Type B pancreatic cell (in vitro differentiated cells): ENCODE measurements at regions not wholly inside any gene's neighbourhood (a gene's known extent, or its start where the extent isn't known, plus 50 kb on each side); places are given as distances from the start of the nearest gene placed in this dataset.

Experiments
- DNase-seq: peaks from one replicate; pipeline ENCODE4 v3.0.0; 2021; ENCODE audit warnings: mixed read lengths; ENCODE audit not compliant: unreplicated experiment; ENCODE audit errors: extremely low spot score
- H3K27ac Mint-ChIP-seq: 2 replicates; pipeline ENCODE4 v1.8.0; 2021; ENCODE audit warnings: mild to moderate bottlenecking, mixed read lengths
- H3K27me3 Mint-ChIP-seq: 2 replicates; pipeline ENCODE4 v1.8.0; 2021; ENCODE audit warnings: mixed read lengths
- H3K36me3 Mint-ChIP-seq: 2 replicates; pipeline ENCODE4 v1.8.0; 2021; ENCODE audit warnings: mixed read lengths
- H3K4me1 Mint-ChIP-seq: one replicate; pipeline ENCODE4 v1.8.0; 2021; ENCODE audit warnings: mixed read lengths; ENCODE audit not compliant: unreplicated experiment
- H3K4me3 Mint-ChIP-seq: 2 replicates; pipeline ENCODE4 v1.8.0; 2021; ENCODE audit warnings: mild to moderate bottlenecking, mixed read lengths
- H3K9me3 Mint-ChIP-seq: 2 replicates; pipeline ENCODE4 v1.8.0; 2021; ENCODE audit warnings: mixed read lengths
- CTCF ChIP-seq: fragments of 200-600 bp; sonication (generic); conservative IDR thresholded peaks from 2 replicates; pipeline ENCODE4 v1.5.0; 2021; ENCODE audit warnings: antibody characterized with exemption, mild to moderate bottlenecking

GRCh38 chr5:4548341-4548740, 591.8 kb upstream of the ADAMTS16 start:
- no peak overlapping the region for H3K4me3 Mint-ChIP-seq
- peaks cover 29% of the 10 kb centered on the region for H3K27me3 Mint-ChIP-seq
- peaks cover 12% of the 10 kb centered on the region for H3K4me1 Mint-ChIP-seq
- no peaks in the 10 kb centered on the region for H3K36me3 Mint-ChIP-seq
- H3K27ac Mint-ChIP-seq: no peak overlapping the region
- TF ChIP-seq CTCF: no peak
- no peak for DNase-seq
- H3K9me3 Mint-ChIP-seq: no peaks in the 10 kb centered on the region

GRCh38 chr5:4549351-4549750, 590.8 kb upstream of the ADAMTS16 start:
- H3K27ac Mint-ChIP-seq: no peak overlapping the region
- H3K27me3 Mint-ChIP-seq: peaks cover 20% of the 10 kb centered on the region
- H3K9me3 Mint-ChIP-seq: no peaks in the 10 kb centered on the region
- H3K4me3 Mint-ChIP-seq: no peak overlapping the region
- peaks cover 15% of the 10 kb centered on the region for H3K4me1 Mint-ChIP-seq
- no peak for TF ChIP-seq CTCF
- DNase-seq: no peak
- H3K36me3 Mint-ChIP-seq: no peaks in the 10 kb centered on the region

- H3K27me3 Mint-ChIP-seq: peaks cover 8% of the 10 kb centered on the region
- no peak overlapping the region for H3K27ac Mint-ChIP-seq
- TF ChIP-seq CTCF: no peak
- H3K4me3 Mint-ChIP-seq: no peak overlapping the region
- DNase-seq: no peak
- peaks cover 8% of the 10 kb centered on the region for H3K4me1 Mint-ChIP-seq
- H3K9me3 Mint-ChIP-seq: no peaks in the 10 kb centered on the region
- no peaks in the 10 kb centered on the region for H3K36me3 Mint-ChIP-seq
These were observed 589.1 kb upstream of the ADAMTS16 start for GRCh38 chr5:4551034-4551433.

GRCh38 chr5:4553130-4553529, 587.0 kb upstream of the ADAMTS16 start:
- no peak for TF ChIP-seq CTCF
- Mint-ChIP-seq H3K27ac (no peak overlapping the region), H3K27me3 (peaks cover 15% of the 10 kb centered on the region), H3K36me3 (no peaks in the 10 kb centered on the region), H3K4me3 (no peak overlapping the region), H3K9me3 (no peaks in the 10 kb centered on the region), H3K4me1 (peaks cover 8% of the 10 kb centered on the region)
- DNase-seq: no peak

GRCh38 chr5:4553978-4554377, 586.2 kb upstream of the ADAMTS16 start:
- no peaks in the 10 kb centered on the region for H3K9me3 Mint-ChIP-seq
- no peaks in the 10 kb centered on the region for H3K36me3 Mint-ChIP-seq

More at GRCh38 chr5:4553978-4554377, 586.2 kb upstream of the ADAMTS16 start:
- no peak for DNase-seq
- Mint-ChIP-seq H3K27me3 (peaks cover 14% of the 10 kb centered on the region), H3K4me3 (no peak overlapping the region), H3K27ac (no peak overlapping the region), H3K4me1 (peaks cover 8% of the 10 kb centered on the region)
- TF ChIP-seq CTCF: no peak
